LNCaP clone FGC (cell line): ENCODE measurements at regions not wholly inside any gene's neighbourhood (a gene's known extent, or its start where the extent isn't known, plus 50 kb on each side); places are given as distances from the start of the nearest gene placed in this dataset.
"Not testable (repeated sequence)": the region's sequence is repeated elsewhere in the genome, so short reads cannot be mapped to it uniquely, and the experiment has no call there.

Source experiments
- DNase-seq: peaks from one replicate; pipeline ENCODE4 v3.0.0-alpha.2; 2011; ENCODE audit warnings: low read depth
- H3K4me3 ChIP-seq: 2 replicates; pipeline ENCODE4 v1.5.1; 2011; ENCODE audit warnings: mild to moderate bottlenecking, low read depth, low read length, control low read depth
- TF ChIP-seq, protein P1 (sequence below): IDR thresholded peaks from 2 replicates; pipeline ENCODE4 v1.5.1; 2012; ENCODE audit warnings: mild to moderate bottlenecking; ENCODE audit not compliant: control insufficient read depth, insufficient read depth; ENCODE audit errors: extremely low read depth

DNA sequence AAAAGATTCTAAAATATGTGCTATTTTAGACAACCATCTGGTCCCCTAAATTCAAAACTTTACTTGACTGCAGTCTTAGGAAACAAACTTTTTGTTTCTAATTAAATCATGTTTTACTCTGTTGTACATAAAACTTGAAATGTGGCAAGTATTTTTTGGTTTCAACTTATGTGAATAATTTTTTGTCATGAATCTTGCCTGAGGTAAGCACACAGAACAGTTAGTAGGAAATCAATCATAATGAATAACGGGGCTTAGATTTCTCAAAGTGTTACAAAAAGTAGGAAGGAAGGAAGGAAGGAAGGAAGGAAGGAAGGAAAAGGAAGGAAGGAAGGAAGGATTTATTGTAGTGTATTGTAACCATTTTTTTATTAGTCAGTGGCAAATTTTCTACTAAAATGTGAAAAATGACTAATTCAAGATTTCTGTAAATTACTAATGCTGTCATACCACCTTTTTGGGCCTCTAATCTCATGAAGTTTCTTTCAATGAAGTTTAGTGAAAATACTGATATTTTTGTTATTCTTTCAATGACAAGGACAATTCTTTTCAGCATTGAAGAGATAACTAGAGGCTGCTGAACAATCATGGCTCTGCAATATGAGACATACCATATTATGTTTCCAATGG is 1689.2 kb downstream of the OTOL1 start:
- TF ChIP-seq, protein P1, sequence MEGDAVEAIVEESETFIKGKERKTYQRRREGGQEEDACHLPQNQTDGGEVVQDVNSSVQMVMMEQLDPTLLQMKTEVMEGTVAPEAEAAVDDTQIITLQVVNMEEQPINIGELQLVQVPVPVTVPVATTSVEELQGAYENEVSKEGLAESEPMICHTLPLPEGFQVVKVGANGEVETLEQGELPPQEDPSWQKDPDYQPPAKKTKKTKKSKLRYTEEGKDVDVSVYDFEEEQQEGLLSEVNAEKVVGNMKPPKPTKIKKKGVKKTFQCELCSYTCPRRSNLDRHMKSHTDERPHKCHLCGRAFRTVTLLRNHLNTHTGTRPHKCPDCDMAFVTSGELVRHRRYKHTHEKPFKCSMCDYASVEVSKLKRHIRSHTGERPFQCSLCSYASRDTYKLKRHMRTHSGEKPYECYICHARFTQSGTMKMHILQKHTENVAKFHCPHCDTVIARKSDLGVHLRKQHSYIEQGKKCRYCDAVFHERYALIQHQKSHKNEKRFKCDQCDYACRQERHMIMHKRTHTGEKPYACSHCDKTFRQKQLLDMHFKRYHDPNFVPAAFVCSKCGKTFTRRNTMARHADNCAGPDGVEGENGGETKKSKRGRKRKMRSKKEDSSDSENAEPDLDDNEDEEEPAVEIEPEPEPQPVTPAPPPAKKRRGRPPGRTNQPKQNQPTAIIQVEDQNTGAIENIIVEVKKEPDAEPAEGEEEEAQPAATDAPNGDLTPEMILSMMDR, result no peak
- DNase-seq, result no peak
- no peak overlapping the region for H3K4me3 ChIP-seq

DNA sequence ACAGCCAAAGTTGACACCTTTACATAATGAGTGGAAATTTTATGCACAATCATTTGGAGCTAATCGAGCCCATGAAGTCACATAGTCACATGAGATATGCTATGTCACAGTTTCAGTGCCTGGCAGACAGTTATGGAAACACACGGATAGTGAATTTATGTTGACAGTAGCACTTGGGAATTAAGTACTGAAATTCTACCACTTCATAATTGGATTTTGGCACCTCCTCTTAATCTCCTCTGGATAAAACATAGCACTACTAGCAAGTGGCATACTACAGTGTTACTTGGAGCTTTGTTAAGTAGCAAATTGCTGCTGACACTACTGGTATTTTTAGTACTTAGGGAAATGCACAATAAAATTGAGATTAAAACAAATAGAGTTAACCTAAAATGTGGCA is 1679.4 kb downstream of the OTOL1 start:
- no peak for DNase-seq
- H3K4me3 ChIP-seq, result no peak overlapping the region
- TF ChIP-seq, protein P1, result no peak

- H3K4me3 ChIP-seq, DNase-seq: not testable (repeated sequence)
These were observed 1675.9 kb downstream of the OTOL1 start for GRCh38 chr3:163172513-163172912.

DNA sequence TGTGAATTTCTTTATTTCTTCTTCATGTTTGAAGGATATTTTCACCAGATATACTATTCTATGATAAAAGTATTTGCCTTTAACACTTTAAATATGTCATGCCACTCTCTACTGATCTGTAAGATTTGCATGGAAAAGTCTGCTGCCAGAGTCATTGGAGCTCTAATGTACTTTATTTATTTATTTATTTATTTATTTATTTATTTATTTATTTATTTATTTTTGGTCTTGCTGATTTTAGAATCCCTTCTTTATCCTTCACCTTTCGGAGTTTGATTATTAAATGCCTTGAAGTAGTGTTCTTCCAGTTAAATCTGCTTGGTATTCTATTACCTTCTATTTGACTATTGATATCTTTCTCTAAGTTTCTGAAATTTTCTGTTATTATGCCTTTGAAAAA is 1669.6 kb downstream of the OTOL1 start:
- H3K4me3 ChIP-seq, result no peak overlapping the region
- TF ChIP-seq, protein P1, result no peak
- no peak for DNase-seq

GRCh38 chr3:163159306-163159705 is 1662.7 kb downstream of the OTOL1 start:
- no peak overlapping the region for H3K4me3 ChIP-seq
- no peak for DNase-seq
- TF ChIP-seq, protein P1, result no peak

GRCh38 chr3:163139600-163139999 is 1643.0 kb downstream of the OTOL1 start:
- TF ChIP-seq, protein P1, result no peak
- no peak overlapping the region for H3K4me3 ChIP-seq
- no peak for DNase-seq

DNA sequence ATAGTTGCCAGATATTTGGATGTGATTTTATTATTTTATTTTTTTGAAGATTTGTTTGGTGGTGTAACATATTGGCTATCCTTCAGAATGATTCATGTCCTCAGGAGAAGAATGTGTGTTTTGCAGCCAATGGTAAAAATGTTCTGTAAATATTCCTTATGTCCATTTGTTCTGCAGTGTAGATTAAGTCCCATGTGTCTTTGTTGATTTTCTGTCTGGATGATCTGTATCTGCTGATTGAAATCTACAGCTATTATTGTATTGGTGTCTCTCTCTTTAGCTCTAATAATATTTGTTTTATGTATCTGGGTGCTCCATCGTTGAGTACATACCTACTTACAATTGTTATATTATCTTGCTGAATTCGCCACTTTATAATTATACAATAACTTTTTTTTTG is 1641.7 kb downstream of the OTOL1 start:
- TF ChIP-seq, protein P1, result no peak

More for the DNA sequence above, 1641.7 kb downstream of the OTOL1 start:
- DNase-seq, result peak; percentile 56
- H3K4me3 ChIP-seq, result no peak overlapping the region
